Right lobe of liver (tissue), 6 donors: ENCODE measurements at regions not wholly inside any gene's neighbourhood (a gene's known extent, or its start where the extent isn't known, plus 50 kb on each side); places are given as distances from the start of the nearest gene placed in this dataset.

Experiments
- ATAC-seq, 4 donors: fragments of 200-7000 bp; cut with Tn5 transposase; one replicate each; pipeline ENCODE4 v1.9.1; 2020; ENCODE audit warnings: mild to moderate bottlenecking in 4 of 4, moderate library complexity in 4 of 4
- DNase-seq, 3 donors: peaks; one replicate each; pipeline ENCODE4 v3.0.0-alpha.2; 2020
- H3K27ac ChIP-seq, 3 donors: fragments of 200-600 bp; one replicate each; pipeline ENCODE4 v1.8.0; 2022
- H3K27me3 ChIP-seq, 2 donors: fragments of 200-600 bp; one replicate each; pipeline ENCODE4 v1.8.0; 2022
- H3K36me3 ChIP-seq, 4 donors: fragments of 200-600 bp; sonication (generic) in 1 of 4; one replicate each; pipeline versions ENCODE4 v1.5.1 to v1.8.0; 2017 to 2022; ENCODE audit warnings: control low read depth in 1 of 4
- H3K4me1 ChIP-seq, 4 donors: fragments of 200-600 bp; sonication (generic) in 1 of 4; one replicate each; pipeline versions ENCODE4 v1.5.1 to v1.8.0; 2017 to 2022; ENCODE audit warnings: control low read depth in 1 of 4
- H3K4me3 ChIP-seq, 3 donors: fragments of 200-600 bp; one replicate each; pipeline ENCODE4 v1.8.0; 2022
- H3K9me3 ChIP-seq, 4 donors: fragments of 200-600 bp; sonication (generic) in 1 of 4; one replicate each; pipeline versions ENCODE4 v1.5.1 to v1.8.0; 2017 to 2022; ENCODE audit warnings: control low read depth in 1 of 4
- CTCF ChIP-seq, 4 donors: fragments of 200-600 bp in 3 of 4; fragments of 450-650 bp in 1 of 4; IDR thresholded peaks; one replicate each; pipeline versions ENCODE4 v1.5.1 to v1.8.0; 2016 to 2022; ENCODE audit warnings: antibody characterized with exemption in 4 of 4, mild to moderate bottlenecking in 2 of 4
- POLR2A ChIP-seq: fragments of 450-650 bp; IDR thresholded peaks from one replicate; pipeline ENCODE4 v1.6.1; 2017; ENCODE audit warnings: antibody characterized with exemption, mild to moderate bottlenecking
- WGBS: methylation state at CpG from one replicate; pipeline ENCODE4 v1.1.6; 2018; ENCODE audit warnings: low coverage, low lambda C conversion rate; ENCODE audit not compliant: insufficient coverage; ENCODE audit errors: missing lambda C conversion rate; 5-methylcytosine and 5-hydroxymethylcytosine counted together
- intact Hi-C, 2 donors: fragments of 100-400 bp; cut with DNase I; formaldehyde crosslinking; loops; one replicate each; pipeline versions ENCODE4 v1.11.2 to v1.14.1; 2022
- donor health status: DM: no; HTN: yes; CAD: no.
- donor health status: DM: no; HTN: no; CAD: no.
- donor health status: DM: no; HTN: no; CAD: no.
- donor health status: DM: no; HTN: yes; CAD: no.
- donor health status: DM: no; HTN: yes; CAD: no.

GRCh38 chr9:105087910-105088898 is 156.2 kb upstream of the SLC44A1 start:
- peak in 3 of 4 donors; percentile 35 to 54 (median 40) for ATAC-seq
- 52% methylated on average over 4 of the region's 4 CpGs for WGBS
- no peak overlapping the region for H3K27ac ChIP-seq
- no peaks in the 10 kb centered on the region for H3K36me3 ChIP-seq
- H3K4me3 ChIP-seq: no peak overlapping the region
- TF ChIP-seq POLR2A (no peak), CTCF (IDR thresholded peaks at IDR 0.05) (no peak)
- no peak for DNase-seq
- intact Hi-C loops: no loop called here
- H3K4me1 ChIP-seq: no peaks in the 10 kb centered on the region
- H3K9me3 ChIP-seq: no peaks in the 10 kb centered on the region
- H3K27me3 ChIP-seq: no peaks in the 10 kb centered on the region

GRCh38 chr9:105089874-105090273 is 154.6 kb upstream of the SLC44A1 start:
- 82% methylated on average over 4 of the region's 5 CpGs for WGBS
- Histone ChIP-seq H3K9me3 (no peaks in the 10 kb centered on the region), H3K4me3 (no peak overlapping the region), H3K4me1 (no peaks in the 10 kb centered on the region), H3K27me3 (no peaks in the 10 kb centered on the region), H3K36me3 (no peaks in the 10 kb centered on the region), H3K27ac (no peak overlapping the region)
- TF ChIP-seq POLR2A: no peak
- TF ChIP-seq CTCF (IDR thresholded peaks at IDR 0.05): no peak
- DNase-seq (no peak), ATAC-seq (no peak)
- intact Hi-C loops: no loop called here

DNA sequence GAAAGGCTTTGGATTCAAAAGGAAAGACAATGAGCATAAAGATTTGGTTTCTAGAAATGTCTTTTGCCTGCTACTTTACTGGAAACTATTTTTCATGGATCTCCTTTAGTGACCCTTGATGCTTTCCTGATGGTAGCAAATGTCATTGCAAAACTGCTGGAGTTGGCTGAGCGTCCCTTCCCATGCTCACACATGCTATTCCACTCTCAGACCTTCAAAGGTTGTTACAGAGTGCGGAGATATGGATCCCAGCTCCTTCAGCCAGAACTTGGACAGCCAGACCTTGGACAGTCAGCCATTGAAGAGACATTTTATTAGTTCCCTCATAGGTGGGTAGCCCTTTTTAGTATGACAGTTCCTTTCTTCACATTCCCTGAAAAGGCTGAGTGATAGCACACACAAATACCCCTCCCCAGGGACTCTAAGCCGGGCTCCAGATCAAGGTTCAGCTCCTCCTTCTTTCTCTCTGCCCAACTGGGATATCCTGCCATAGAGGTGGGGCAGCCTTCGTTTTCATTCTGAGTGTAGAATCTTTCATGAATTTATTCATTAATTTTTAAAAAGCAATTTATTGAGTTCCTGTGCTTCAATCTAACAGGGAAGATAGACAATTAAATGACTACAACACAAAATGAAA is 153.3 kb upstream of the SLC44A1 start:
- no peak for TF ChIP-seq CTCF (IDR thresholded peaks at IDR 0.05)
- no peak for TF ChIP-seq POLR2A
- ATAC-seq (peak in 2 of 4 donors; percentile 29 to 52), DNase-seq (peak in 1 of 3 donors; percentile 6)
- H3K36me3 ChIP-seq: no peaks in the 10 kb centered on the region
- 65% methylated on average over 3 of the region's 4 CpGs for WGBS
- H3K9me3 ChIP-seq: no peaks in the 10 kb centered on the region
- no peaks in the 10 kb centered on the region for H3K4me1 ChIP-seq
- H3K4me3 ChIP-seq: no peak overlapping the region
- H3K27me3 ChIP-seq: no peaks in the 10 kb centered on the region
- H3K27ac ChIP-seq: no peak overlapping the region
- intact Hi-C loops: no loop called here

GRCh38 chr9:105093685-105094084 is 150.8 kb upstream of the SLC44A1 start:
- H3K9me3 ChIP-seq: no peaks in the 10 kb centered on the region
- no peaks in the 10 kb centered on the region for H3K27me3 ChIP-seq
- no peak for ATAC-seq
- H3K4me1 ChIP-seq: no peaks in the 10 kb centered on the region
- intact Hi-C loops: no loop called here
- WGBS: 75% methylated on average over 1 of the region's 1 CpG
- H3K4me3 ChIP-seq: no peak overlapping the region
- peak in 1 of 3 donors; percentile 6 for DNase-seq
- H3K36me3 ChIP-seq: no peaks in the 10 kb centered on the region
- H3K27ac ChIP-seq: no peak overlapping the region
- no peak for TF ChIP-seq POLR2A
- no peak for TF ChIP-seq CTCF (IDR thresholded peaks at IDR 0.05)
